Bronchial epithelial cell (primary cell): ENCODE measurements at regions not wholly inside any gene's neighbourhood (a gene's known extent, or its start where the extent isn't known, plus 50 kb on each side); places are given as distances from the start of the nearest gene placed in this dataset.

Experiments
- DNase-seq: peaks from one replicate; pipeline ENCODE4 v3.0.0-alpha.2; 2010; ENCODE audit warnings: low read depth
- FAIRE-seq: peaks from 2 replicates; lab custom pipeline; 2011; peaks lifted over from hg19 to GRCh38; lab: Jason Lieb, UNC
- H3K27me3 ChIP-seq: 2 replicates; pipeline ENCODE4 v1.5.1; 2011; ENCODE audit warnings: low read length; ENCODE audit not compliant: control insufficient read depth, insufficient read depth
- H3K36me3 ChIP-seq: 2 replicates; pipeline ENCODE4 v1.5.1; 2011; ENCODE audit warnings: low read length; ENCODE audit not compliant: control insufficient read depth, insufficient read depth
- H3K4me3 ChIP-seq: 2 replicates; pipeline ENCODE4 v1.5.1; 2011; ENCODE audit warnings: mild to moderate bottlenecking, low read depth, low read length, control low read depth
- TF ChIP-seq, protein P1 (sequence below): IDR thresholded peaks from 2 replicates; pipeline ENCODE4 v1.5.1; 2011; ENCODE audit warnings: mild to moderate bottlenecking, moderate library complexity, low read length, control low read depth, inconsistent platforms; ENCODE audit not compliant: insufficient read depth, severe bottlenecking

DNA sequence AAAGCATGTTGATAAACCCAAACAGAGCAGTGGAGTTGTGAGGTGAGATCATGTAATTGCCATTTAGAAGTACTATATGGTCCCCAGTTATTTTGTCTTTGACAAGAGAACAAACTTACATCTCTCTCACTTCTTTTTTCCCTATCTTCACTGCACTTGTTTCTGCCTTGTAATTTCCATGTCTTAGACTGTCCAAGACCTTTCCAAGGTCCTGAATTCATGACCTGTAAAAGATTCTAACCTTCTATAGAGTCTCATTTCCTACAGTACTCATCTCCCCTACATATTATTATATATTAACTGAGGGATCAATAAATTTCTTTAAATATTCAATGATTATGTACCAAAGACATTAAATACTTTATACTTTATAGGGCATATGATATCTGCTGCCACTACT is 295.3 kb upstream of the KIF2B start:
- H3K4me3 ChIP-seq, result no peak overlapping the region
- H3K36me3 ChIP-seq, result no peaks in the 10 kb centered on the region
- TF ChIP-seq, protein P1, sequence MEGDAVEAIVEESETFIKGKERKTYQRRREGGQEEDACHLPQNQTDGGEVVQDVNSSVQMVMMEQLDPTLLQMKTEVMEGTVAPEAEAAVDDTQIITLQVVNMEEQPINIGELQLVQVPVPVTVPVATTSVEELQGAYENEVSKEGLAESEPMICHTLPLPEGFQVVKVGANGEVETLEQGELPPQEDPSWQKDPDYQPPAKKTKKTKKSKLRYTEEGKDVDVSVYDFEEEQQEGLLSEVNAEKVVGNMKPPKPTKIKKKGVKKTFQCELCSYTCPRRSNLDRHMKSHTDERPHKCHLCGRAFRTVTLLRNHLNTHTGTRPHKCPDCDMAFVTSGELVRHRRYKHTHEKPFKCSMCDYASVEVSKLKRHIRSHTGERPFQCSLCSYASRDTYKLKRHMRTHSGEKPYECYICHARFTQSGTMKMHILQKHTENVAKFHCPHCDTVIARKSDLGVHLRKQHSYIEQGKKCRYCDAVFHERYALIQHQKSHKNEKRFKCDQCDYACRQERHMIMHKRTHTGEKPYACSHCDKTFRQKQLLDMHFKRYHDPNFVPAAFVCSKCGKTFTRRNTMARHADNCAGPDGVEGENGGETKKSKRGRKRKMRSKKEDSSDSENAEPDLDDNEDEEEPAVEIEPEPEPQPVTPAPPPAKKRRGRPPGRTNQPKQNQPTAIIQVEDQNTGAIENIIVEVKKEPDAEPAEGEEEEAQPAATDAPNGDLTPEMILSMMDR, result no peak
- FAIRE-seq, result no peak
- DNase-seq, result no peak
- no peaks in the 10 kb centered on the region for H3K27me3 ChIP-seq

- TF ChIP-seq, protein P1, result no peak
- H3K27me3 ChIP-seq, result no peaks in the 10 kb centered on the region
- no peak overlapping the region for H3K4me3 ChIP-seq
- no peaks in the 10 kb centered on the region for H3K36me3 ChIP-seq
- FAIRE-seq (no peak), DNase-seq (no peak)
Observed at GRCh38 chr17:53525590-53525989, 297.1 kb upstream of the KIF2B start.

GRCh38 chr17:53516636-53517035 is 306.1 kb upstream of the KIF2B start:
- TF ChIP-seq, protein P1, result peak; percentile 4
- no peak overlapping the region for H3K4me3 ChIP-seq
- no peak for FAIRE-seq
- peak; percentile 8 for DNase-seq
- no peaks in the 10 kb centered on the region for H3K36me3 ChIP-seq
- H3K27me3 ChIP-seq, result no peaks in the 10 kb centered on the region

DNA sequence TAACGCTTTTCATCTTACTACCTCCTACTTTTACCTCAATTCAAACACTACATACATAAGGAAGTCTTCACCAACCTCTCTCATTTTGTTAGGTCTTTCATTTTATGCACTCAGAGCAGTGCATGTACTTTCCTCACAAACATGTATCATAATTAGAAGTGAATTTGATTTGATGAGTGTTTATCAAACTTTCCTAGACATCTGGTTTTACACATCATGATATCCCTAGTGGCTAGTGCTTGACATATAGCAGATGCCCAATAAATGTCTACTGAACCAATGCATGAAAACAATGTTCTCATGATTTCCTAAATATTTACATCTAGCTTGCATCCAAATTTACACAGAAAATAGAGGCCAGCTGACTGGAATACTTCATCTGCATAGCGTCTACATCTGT is 323.4 kb upstream of the KIF2B start:
- H3K27me3 ChIP-seq, result no peaks in the 10 kb centered on the region
- FAIRE-seq (no peak), DNase-seq (no peak)
- H3K4me3 ChIP-seq, result no peak overlapping the region
- TF ChIP-seq, protein P1, result no peak
- H3K36me3 ChIP-seq, result no peaks in the 10 kb centered on the region

- Histone ChIP-seq H3K27me3 (no peaks in the 10 kb centered on the region), H3K4me3 (no peak overlapping the region), H3K36me3 (no peaks in the 10 kb centered on the region)
- DNase-seq, result no peak
- TF ChIP-seq, protein P1, result no peak
- no peak for FAIRE-seq
Observed at GRCh38 chr17:53496356-53496755, 326.4 kb upstream of the KIF2B start.

DNA sequence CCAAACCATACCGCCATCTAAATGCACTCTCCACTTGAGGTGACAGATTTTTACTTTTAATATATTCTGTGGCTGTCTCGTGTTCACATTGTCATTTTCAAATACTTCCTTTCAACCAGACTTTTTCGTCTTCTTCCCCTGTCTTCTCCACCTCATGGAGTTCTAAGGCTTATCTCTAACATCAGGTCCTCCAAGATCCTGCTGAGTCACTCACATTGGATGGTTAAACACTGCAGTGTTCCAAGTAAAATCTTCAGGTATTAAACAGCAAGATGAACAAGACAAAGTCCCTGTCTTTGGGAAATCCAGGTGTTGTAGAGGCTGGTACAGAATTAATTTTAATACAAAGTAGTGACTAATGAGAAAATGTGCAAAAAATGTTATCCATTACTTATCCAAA is 330.2 kb upstream of the KIF2B start:
- Histone ChIP-seq H3K27me3 (no peaks in the 10 kb centered on the region), H3K36me3 (no peaks in the 10 kb centered on the region), H3K4me3 (no peak overlapping the region)
- DNase-seq (no peak), FAIRE-seq (no peak)
- TF ChIP-seq, protein P1, result no peak
